ENCODE measurements at regions not wholly inside any gene's neighbourhood (a gene's known extent, or its start where the extent isn't known, plus 50 kb on each side); places are given as distances from the start of the nearest gene placed in this dataset.

GRCh38 chr3:78163379-78163778 lies 1123.5 kb downstream of the ROBO2 start:
- DNase-seq (ENCODE audit: low spot score in 2 of 2, unreplicated experiment in 2 of 2) = no peak
- no peaks in the 10 kb centered on the region for H3K36me3 Mint-ChIP-seq
- no peaks in the 10 kb centered on the region for H3K27me3 Mint-ChIP-seq (ENCODE audit: low read depth)
- peaks cover 11% of the 10 kb centered on the region for H3K4me1 Mint-ChIP-seq
- no peak overlapping the region for H3K27ac Mint-ChIP-seq
- H3K4me3 Mint-ChIP-seq = no peak overlapping the region
- H3K9me3 Mint-ChIP-seq = no peaks in the 10 kb centered on the region
- no peak for TF ChIP-seq CTCF (IDR thresholded peaks at IDR 0.05; ENCODE audit: unreplicated experiment)

- DNase-seq (ENCODE audit: low spot score in 2 of 2, unreplicated experiment in 2 of 2) = no peak
- H3K36me3 Mint-ChIP-seq = no peaks in the 10 kb centered on the region
- no peak for TF ChIP-seq CTCF (IDR thresholded peaks at IDR 0.05; ENCODE audit: unreplicated experiment)
- H3K27me3 Mint-ChIP-seq (ENCODE audit: low read depth) = no peaks in the 10 kb centered on the region
- no peaks in the 10 kb centered on the region for H3K9me3 Mint-ChIP-seq
- no peak overlapping the region for H3K4me3 Mint-ChIP-seq
- no peak overlapping the region for H3K27ac Mint-ChIP-seq
- H3K4me1 Mint-ChIP-seq = peaks cover 8% of the 10 kb centered on the region
Observed at GRCh38 chr3:78165876-78166275, 1126.0 kb downstream of the ROBO2 start.

GRCh38 chr3:78174821-78175220 lies 1134.9 kb downstream of the ROBO2 start:
- H3K27ac Mint-ChIP-seq = no peak overlapping the region
- DNase-seq (ENCODE audit: low spot score in 2 of 2, unreplicated experiment in 2 of 2) = no peak
- no peak overlapping the region for H3K4me3 Mint-ChIP-seq
- H3K27me3 Mint-ChIP-seq (ENCODE audit: low read depth) = no peaks in the 10 kb centered on the region
- H3K4me1 Mint-ChIP-seq = peaks cover 20% of the 10 kb centered on the region
- no peaks in the 10 kb centered on the region for H3K36me3 Mint-ChIP-seq
- no peaks in the 10 kb centered on the region for H3K9me3 Mint-ChIP-seq
- no peak for TF ChIP-seq CTCF (IDR thresholded peaks at IDR 0.05; ENCODE audit: unreplicated experiment)

DNA sequence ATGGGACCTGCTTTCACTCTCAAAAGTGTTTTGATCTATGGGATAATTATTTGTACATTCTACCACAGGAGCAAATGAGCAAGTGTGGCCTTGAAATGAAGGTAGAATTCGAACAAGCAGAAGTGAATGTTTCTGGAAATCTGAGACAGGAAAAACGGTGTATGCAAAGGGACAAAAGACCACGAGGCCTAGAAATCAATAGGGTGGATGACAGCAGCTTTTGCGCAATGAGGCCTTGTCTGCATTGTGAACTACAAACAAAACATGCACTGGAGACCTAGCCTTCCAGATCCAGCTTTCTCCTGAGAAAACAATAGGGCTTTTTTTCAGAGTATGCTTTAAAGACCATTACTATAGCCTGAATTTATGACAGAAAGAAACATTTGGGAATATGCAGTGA lies 1137.0 kb downstream of the ROBO2 start:
- Mint-ChIP-seq H3K27me3 (ENCODE audit: low read depth) (no peaks in the 10 kb centered on the region), H3K27ac (no peak overlapping the region), H3K9me3 (no peaks in the 10 kb centered on the region), H3K4me1 (peaks cover 20% of the 10 kb centered on the region), H3K4me3 (no peak overlapping the region), H3K36me3 (no peaks in the 10 kb centered on the region)
- no peak for TF ChIP-seq CTCF (IDR thresholded peaks at IDR 0.05; ENCODE audit: unreplicated experiment)
- DNase-seq (ENCODE audit: low spot score in 2 of 2, unreplicated experiment in 2 of 2) = no peak

GRCh38 chr3:78177780-78178179 lies 1137.9 kb downstream of the ROBO2 start:
- no peaks in the 10 kb centered on the region for H3K9me3 Mint-ChIP-seq

More at GRCh38 chr3:78177780-78178179, 1137.9 kb downstream of the ROBO2 start:
- no peaks in the 10 kb centered on the region for H3K36me3 Mint-ChIP-seq
- peaks cover 20% of the 10 kb centered on the region for H3K4me1 Mint-ChIP-seq
- H3K4me3 Mint-ChIP-seq = no peak overlapping the region
- no peak overlapping the region for H3K27ac Mint-ChIP-seq
- no peak for DNase-seq (ENCODE audit: low spot score in 2 of 2, unreplicated experiment in 2 of 2)
- no peaks in the 10 kb centered on the region for H3K27me3 Mint-ChIP-seq (ENCODE audit: low read depth)
- no peak for TF ChIP-seq CTCF (IDR thresholded peaks at IDR 0.05; ENCODE audit: unreplicated experiment)

All from mesothelial cell of epicardium (in vitro differentiated cells).